PC-3 (cell line): ENCODE measurements at regions not wholly inside any gene's neighbourhood (a gene's known extent, or its start where the extent isn't known, plus 50 kb on each side); places are given as distances from the start of the nearest gene placed in this dataset.

ENCODE experiments used
- ATAC-seq: fragments of 200-7000 bp; cut with Tn5 transposase; 2 replicates; pipeline ENCODE4 v1.9.1; 2020; ENCODE audit warnings: mild to moderate bottlenecking, moderate library complexity
- BruUV-seq: library from RNA; stranded (reverse); fragments of 400-500 nt; replicated peaks from 2 replicates; lab custom pipeline; 2021; lab: Mats Ljungman, UMichigan
- CTCF ChIA-PET: fragments of 300-600 bp; sonication (Branson Sonifier 250); formaldehyde crosslinking; loops from one replicate; lab custom pipeline; 2022; ENCODE audit warnings: antibody characterized with exemption; lab: Charles Lee
- POLR2A ChIA-PET: fragments of 300-600 bp; sonication (Branson Sonifier 250); formaldehyde crosslinking; loops from one replicate; lab custom pipeline; 2022; ENCODE audit warnings: antibody characterized with exemption; ENCODE audit not compliant: unreplicated experiment; lab: Charles Lee
- DNase-seq: peaks from one replicate; pipeline ENCODE4 v3.0.0-alpha.2; 2015
- H2AFZ ChIP-seq: fragments of 300-600 bp; sonication (generic); 2 replicates; pipeline ENCODE4 v1.6.0; 2016; ENCODE audit warnings: antibody characterized with exemption, low read length
- H3F3A ChIP-seq: fragments of 300-600 bp; sonication (generic); one replicate; pipeline ENCODE4 v1.6.0; 2017; ENCODE audit warnings: antibody characterized with exemption, low read length, control low read depth, mild to moderate bottlenecking; ENCODE audit not compliant: unreplicated experiment
- H3K27ac ChIP-seq: fragments of 300-600 bp; sonication (generic); 2 replicates; pipeline ENCODE4 v1.5.1; 2016; ENCODE audit warnings: mild to moderate bottlenecking, low read length
- H3K27me3 ChIP-seq: fragments of 300-600 bp; sonication (generic); 2 replicates; pipeline ENCODE4 v1.6.1; 2016; ENCODE audit warnings: low read length, mixed read lengths
- H3K36me3 ChIP-seq: fragments of 300-600 bp; sonication (generic); 2 replicates; pipeline ENCODE4 v1.6.1; 2016; ENCODE audit warnings: low read depth, mixed run types, low read length, mixed read lengths
- H3K4me1 ChIP-seq: fragments of 300-600 bp; sonication (generic); 2 replicates; pipeline ENCODE4 v1.5.1; 2016; ENCODE audit warnings: low read length; ENCODE audit not compliant: insufficient read depth
- H3K4me2 ChIP-seq: fragments of 300-600 bp; sonication (generic); 2 replicates; pipeline ENCODE4 v1.6.0; 2016; ENCODE audit warnings: low read length
- H3K4me3 ChIP-seq: fragments of 300-600 bp; sonication (generic); 2 replicates; pipeline ENCODE4 v1.5.1; 2016; ENCODE audit warnings: mild to moderate bottlenecking, low read length, mixed read lengths
- H3K79me2 ChIP-seq: fragments of 300-600 bp; sonication (generic); 2 replicates; pipeline ENCODE4 v1.6.1; 2017; ENCODE audit warnings: low read length, mixed read lengths
- H3K9ac ChIP-seq: fragments of 300-600 bp; sonication (generic); 2 replicates; pipeline ENCODE4 v1.6.0; 2016; ENCODE audit warnings: mild to moderate bottlenecking, low read length
- H3K9me2 ChIP-seq: fragments of 300-600 bp; sonication (generic); replicated peaks from 2 replicates; pipeline ENCODE4 v1.6.1; 2016; ENCODE audit warnings: mixed run types, low read length, mixed read lengths
- H3K9me3 ChIP-seq: fragments of 300-600 bp; sonication (generic); 2 replicates; pipeline ENCODE4 v1.6.1; 2016; ENCODE audit warnings: low read length, mixed read lengths
- H4K20me1 ChIP-seq: fragments of 300-600 bp; sonication (generic); 2 replicates; pipeline ENCODE4 v1.6.1; 2016; ENCODE audit warnings: low read length, mixed read lengths
- CTCF ChIP-seq: fragments of 300-600 bp; sonication (generic); conservative IDR thresholded peaks from 2 replicates; pipeline ENCODE4 v1.5.1; 2017; ENCODE audit warnings: antibody characterized with exemption, low read depth, mild to moderate bottlenecking, low read length
- EZH2 ChIP-seq: fragments of 300-600 bp; sonication (generic); IDR thresholded peaks from one replicate; pipeline ENCODE4 v1.6.1; 2017; ENCODE audit warnings: antibody characterized with exemption, mild to moderate bottlenecking, low read length; ENCODE audit not compliant: unreplicated experiment
- EZH2phosphoT487 ChIP-seq: fragments of 300-600 bp; sonication (generic); IDR thresholded peaks from 2 replicates; pipeline ENCODE4 v1.6.1; 2018; ENCODE audit warnings: mild to moderate bottlenecking, antibody characterized with exemption, low read length, borderline replicate concordance
- intact Hi-C: fragments of 100-400 bp; cut with micrococcal nuclease; formaldehyde crosslinking; loops from 2 replicates; pipeline ENCODE4 v1.9.0; 2023

GRCh38 chr14:86450085-86450484, 920.1 kb downstream of the FLRT2 start:
- no peaks in the 10 kb centered on the region for H3K36me3 ChIP-seq
- no peak overlapping the region for H3K4me3 ChIP-seq
- DNase-seq (no peak), ATAC-seq (no peak)
- H3K9me2 ChIP-seq: no peaks in the 10 kb centered on the region
- no peaks in the 10 kb centered on the region for H4K20me1 ChIP-seq
- no TSS peak for BruUV-seq
- CTCF ChIA-PET: no interaction called here
- H3K27me3 ChIP-seq: no peaks in the 10 kb centered on the region
- H3F3A ChIP-seq: no peaks in the 10 kb centered on the region
- POLR2A ChIA-PET: no interaction called here
- intact Hi-C loops: no loop called here
- H2AFZ ChIP-seq: no peak overlapping the region
- no peak for TF ChIP-seq EZH2
- no peak for TF ChIP-seq CTCF
- TF ChIP-seq EZH2phosphoT487: no peak
- H3K27ac ChIP-seq: no peak overlapping the region
- no peaks in the 10 kb centered on the region for H3K4me1 ChIP-seq
- H3K79me2 ChIP-seq: no peaks in the 10 kb centered on the region
- H3K9ac ChIP-seq: no peak overlapping the region
- H3K9me3 ChIP-seq: 0 out of 2 replicates have a peak, but pooled peaks cover 13% of the 10 kb centered on the region
- no peak overlapping the region for H3K4me2 ChIP-seq

GRCh38 chr14:86442135-86442534, 912.2 kb downstream of the FLRT2 start:
- no peaks in the 10 kb centered on the region for H4K20me1 ChIP-seq
- H3K9me2 ChIP-seq: no peaks in the 10 kb centered on the region
- no peaks in the 10 kb centered on the region for H3K27me3 ChIP-seq
- H3K36me3 ChIP-seq: no peaks in the 10 kb centered on the region
- no peak overlapping the region for H2AFZ ChIP-seq
- DNase-seq: no peak
- no peaks in the 10 kb centered on the region for H3K4me1 ChIP-seq
- no peaks in the 10 kb centered on the region for H3K79me2 ChIP-seq
- TF ChIP-seq EZH2phosphoT487 (no peak), EZH2 (no peak), CTCF (no peak)
- no peak for ATAC-seq
- ChIA-PET POLR2A (no interaction called here), CTCF (no interaction called here)
- H3K9ac ChIP-seq: no peak overlapping the region
- H3K4me3 ChIP-seq: no peak overlapping the region
- H3K9me3 ChIP-seq: 0 out of 2 replicates have a peak, but pooled peaks cover 3% of the 10 kb centered on the region
- intact Hi-C loops: no loop called here
- H3K4me2 ChIP-seq: no peak overlapping the region
- no peak overlapping the region for H3K27ac ChIP-seq
- BruUV-seq: no TSS peak
- H3F3A ChIP-seq: no peaks in the 10 kb centered on the region

GRCh38 chr14:86430853-86431252, 900.9 kb downstream of the FLRT2 start:
- H3K4me2 ChIP-seq: no peak overlapping the region
- no TSS peak for BruUV-seq
- H3K4me1 ChIP-seq: no peaks in the 10 kb centered on the region
- intact Hi-C loops: no loop called here
- no peaks in the 10 kb centered on the region for H3K9me2 ChIP-seq
- H3K27me3 ChIP-seq: no peaks in the 10 kb centered on the region
- TF ChIP-seq EZH2 (no peak), CTCF (no peak), EZH2phosphoT487 (no peak)
- no peak overlapping the region for H2AFZ ChIP-seq
- ATAC-seq (no peak), DNase-seq (no peak)
- no peak overlapping the region for H3K27ac ChIP-seq
- H3K9ac ChIP-seq: no peak overlapping the region
- H3K4me3 ChIP-seq: no peak overlapping the region
- H3K9me3 ChIP-seq: 0 out of 2 replicates have a peak, but pooled peaks cover 3% of the 10 kb centered on the region
- ChIA-PET CTCF (no interaction called here), POLR2A (no interaction called here)
- H4K20me1 ChIP-seq: no peaks in the 10 kb centered on the region
- no peaks in the 10 kb centered on the region for H3K36me3 ChIP-seq
- H3F3A ChIP-seq: no peaks in the 10 kb centered on the region
- no peaks in the 10 kb centered on the region for H3K79me2 ChIP-seq
